Caco-2 (cell line): ENCODE measurements at regions not wholly inside any gene's neighbourhood (a gene's known extent, or its start where the extent isn't known, plus 50 kb on each side); places are given as distances from the start of the nearest gene placed in this dataset.

ENCODE experiments used
- BruUV-seq: library from RNA; stranded (reverse); fragments of 400-500 nt; replicated peaks from 2 replicates; lab custom pipeline; 2021; lab: Mats Ljungman, UMichigan
- CTCF ChIA-PET: fragments of 300-600 bp; sonication (Branson Sonifier 250); formaldehyde crosslinking; loops from one replicate; lab custom pipeline; 2022; ENCODE audit warnings: antibody characterized with exemption; lab: Charles Lee
- POLR2A ChIA-PET: fragments of 300-600 bp; sonication (Branson Sonifier 250); formaldehyde crosslinking; loops from one replicate; lab custom pipeline; 2022; ENCODE audit warnings: antibody characterized with exemption; lab: Charles Lee
- DNase-seq, 2 experiments: peaks; one replicate each; pipeline versions ENCODE4 v3.0.0 to v3.0.0-alpha.2; 2020 to 2022
- H3K27me3 ChIP-seq: replicated peaks from 2 replicates; pipeline ENCODE4 v1.6.0; 2011; ENCODE audit warnings: low read length; ENCODE audit not compliant: control insufficient read depth, insufficient read depth
- H3K36me3 ChIP-seq: 2 replicates; pipeline ENCODE4 v1.5.1; 2011; ENCODE audit warnings: low read length; ENCODE audit not compliant: control insufficient read depth, insufficient read depth
- H3K4me1 ChIP-seq: fragments of 250-450 bp; sonication (Bioruptor Pico); 2 replicates; pipeline ENCODE4 v1.5.1; 2020; ENCODE audit warnings: mild to moderate bottlenecking
- H3K4me3 ChIP-seq: 2 replicates; pipeline ENCODE4 v1.5.1; 2011; ENCODE audit warnings: low read depth, mild to moderate bottlenecking, control low read depth, low read length
- H3K9me3 ChIP-seq: fragments of 250-450 bp; sonication (Bioruptor Pico); 2 replicates; pipeline ENCODE4 v1.5.1; 2020; ENCODE audit warnings: mild to moderate bottlenecking, moderate library complexity
- H3K27ac Mint-ChIP-seq: one replicate; pipeline ENCODE4 v1.8.0; 2022; ENCODE audit warnings: mixed read lengths; ENCODE audit not compliant: unreplicated experiment
- H3K27me3 Mint-ChIP-seq: one replicate; pipeline ENCODE4 v1.8.0; 2022; ENCODE audit warnings: mixed read lengths; ENCODE audit not compliant: insufficient read depth, unreplicated experiment
- H3K36me3 Mint-ChIP-seq: one replicate; pipeline ENCODE4 v1.8.0; 2022; ENCODE audit warnings: mild to moderate bottlenecking, mixed read lengths; ENCODE audit not compliant: insufficient read depth, unreplicated experiment
- H3K4me1 Mint-ChIP-seq: one replicate; pipeline ENCODE4 v1.8.0; 2022; ENCODE audit warnings: low read depth, mixed read lengths; ENCODE audit not compliant: unreplicated experiment
- H3K4me3 Mint-ChIP-seq: one replicate; pipeline ENCODE4 v1.8.0; 2022; ENCODE audit warnings: mild to moderate bottlenecking, moderate library complexity, mixed read lengths; ENCODE audit not compliant: unreplicated experiment
- H3K9me3 Mint-ChIP-seq: one replicate; pipeline ENCODE4 v1.8.0; 2022; ENCODE audit warnings: mixed read lengths; ENCODE audit not compliant: unreplicated experiment
- intact Hi-C: fragments of 100-400 bp; cut with micrococcal nuclease; formaldehyde crosslinking; loops from one replicate; pipeline ENCODE4 v1.10.0; 2022; ENCODE audit not compliant: unreplicated experiment
- TF ChIP-seq, protein P1 (sequence below), 2 experiments: fragments of 200-600 bp in 1 of 2; IDR thresholded peaks; 1 replicate in 1 of 2; 2 replicates in 1 of 2; pipeline versions ENCODE4 v1.5.1 to v1.8.0; 2011 to 2022; ENCODE audit warnings: antibody characterized with exemption in 1 of 2, control low read depth in 1 of 2, inconsistent platforms in 1 of 2, low read depth in 1 of 2, low read length in 1 of 2, mild to moderate bottlenecking in 1 of 2, moderate library complexity in 1 of 2; ENCODE audit not compliant: insufficient read depth in 1 of 2, severe bottlenecking in 1 of 2, unreplicated experiment in 1 of 2

- Mint-ChIP-seq H3K4me3 (no peak overlapping the region), H3K27me3 (no peaks in the 10 kb centered on the region), H3K27ac (no peak overlapping the region), H3K36me3 (no peaks in the 10 kb centered on the region), H3K9me3 (no peaks in the 10 kb centered on the region), H3K4me1 (no peaks in the 10 kb centered on the region)
- Histone ChIP-seq H3K4me1 (no peaks in the 10 kb centered on the region), H3K27me3 (no peaks in the 10 kb centered on the region), H3K4me3 (no peak overlapping the region), H3K9me3 (no peaks in the 10 kb centered on the region), H3K36me3 (no peaks in the 10 kb centered on the region)
- intact Hi-C loops, result no loop called here
- no TSS peak for BruUV-seq
- TF ChIP-seq, protein P1, sequence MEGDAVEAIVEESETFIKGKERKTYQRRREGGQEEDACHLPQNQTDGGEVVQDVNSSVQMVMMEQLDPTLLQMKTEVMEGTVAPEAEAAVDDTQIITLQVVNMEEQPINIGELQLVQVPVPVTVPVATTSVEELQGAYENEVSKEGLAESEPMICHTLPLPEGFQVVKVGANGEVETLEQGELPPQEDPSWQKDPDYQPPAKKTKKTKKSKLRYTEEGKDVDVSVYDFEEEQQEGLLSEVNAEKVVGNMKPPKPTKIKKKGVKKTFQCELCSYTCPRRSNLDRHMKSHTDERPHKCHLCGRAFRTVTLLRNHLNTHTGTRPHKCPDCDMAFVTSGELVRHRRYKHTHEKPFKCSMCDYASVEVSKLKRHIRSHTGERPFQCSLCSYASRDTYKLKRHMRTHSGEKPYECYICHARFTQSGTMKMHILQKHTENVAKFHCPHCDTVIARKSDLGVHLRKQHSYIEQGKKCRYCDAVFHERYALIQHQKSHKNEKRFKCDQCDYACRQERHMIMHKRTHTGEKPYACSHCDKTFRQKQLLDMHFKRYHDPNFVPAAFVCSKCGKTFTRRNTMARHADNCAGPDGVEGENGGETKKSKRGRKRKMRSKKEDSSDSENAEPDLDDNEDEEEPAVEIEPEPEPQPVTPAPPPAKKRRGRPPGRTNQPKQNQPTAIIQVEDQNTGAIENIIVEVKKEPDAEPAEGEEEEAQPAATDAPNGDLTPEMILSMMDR (IDR thresholded peaks at IDR 0.05; ENCODE audit: insufficient read depth in 1 of 2, low read depth in 1 of 2, low read length in 1 of 2, severe bottlenecking in 1 of 2, unreplicated experiment in 1 of 2), result no peak
- CTCF ChIA-PET, result interaction anchor here (0.6 kb wide), 1 partner anchor 11 kb away, joined by 3 read pairs; no protein-coding TSS in a partner anchor
- POLR2A ChIA-PET, result no interaction called here
- no peak for DNase-seq
Observed at GRCh38 chr2:239529313-239530015, 128.6 kb upstream of the HDAC4 start.

GRCh38 chr2:239528883-239529282, 128.1 kb upstream of the HDAC4 start:
- DNase-seq, result no peak
- H3K4me1 Mint-ChIP-seq, result no peaks in the 10 kb centered on the region
- CTCF ChIA-PET, result interaction anchor here (0.6 kb wide), 1 partner anchor 10 kb away, joined by 3 read pairs; no protein-coding TSS in a partner anchor
- POLR2A ChIA-PET, result no interaction called here
- TF ChIP-seq, protein P1 (IDR thresholded peaks at IDR 0.05; ENCODE audit: insufficient read depth in 1 of 2, low read depth in 1 of 2, low read length in 1 of 2, severe bottlenecking in 1 of 2, unreplicated experiment in 1 of 2), result no peak
- no peaks in the 10 kb centered on the region for H3K36me3 ChIP-seq
- H3K27ac Mint-ChIP-seq, result no peak overlapping the region
- no peaks in the 10 kb centered on the region for H3K36me3 Mint-ChIP-seq
- H3K9me3 Mint-ChIP-seq, result no peaks in the 10 kb centered on the region
- no peak overlapping the region for H3K4me3 Mint-ChIP-seq
- H3K9me3 ChIP-seq, result no peaks in the 10 kb centered on the region
- no peak overlapping the region for H3K4me3 ChIP-seq
- no TSS peak for BruUV-seq
- H3K27me3 ChIP-seq, result no peaks in the 10 kb centered on the region
- H3K27me3 Mint-ChIP-seq, result no peaks in the 10 kb centered on the region
- H3K4me1 ChIP-seq, result no peaks in the 10 kb centered on the region
- intact Hi-C loops, result no loop called here

GRCh38 chr2:239528146-239528545, 127.3 kb upstream of the HDAC4 start:
- no peak overlapping the region for H3K4me3 Mint-ChIP-seq
- BruUV-seq, result no TSS peak
- Histone ChIP-seq H3K4me3 (no peak overlapping the region), H3K27me3 (no peaks in the 10 kb centered on the region), H3K9me3 (no peaks in the 10 kb centered on the region), H3K36me3 (no peaks in the 10 kb centered on the region), H3K4me1 (no peaks in the 10 kb centered on the region)
- CTCF ChIA-PET, result no interaction called here
- no peaks in the 10 kb centered on the region for H3K9me3 Mint-ChIP-seq
- intact Hi-C loops, result no loop called here
- H3K27me3 Mint-ChIP-seq, result no peaks in the 10 kb centered on the region
- TF ChIP-seq, protein P1 (IDR thresholded peaks at IDR 0.05; ENCODE audit: insufficient read depth in 1 of 2, low read depth in 1 of 2, low read length in 1 of 2, severe bottlenecking in 1 of 2, unreplicated experiment in 1 of 2), result no peak
- H3K27ac Mint-ChIP-seq, result no peak overlapping the region
- DNase-seq, result no peak
- H3K36me3 Mint-ChIP-seq, result no peaks in the 10 kb centered on the region
- POLR2A ChIA-PET, result no interaction called here
- no peaks in the 10 kb centered on the region for H3K4me1 Mint-ChIP-seq
